HG03103 (cell line): ENCODE measurements at regions not wholly inside any gene's neighbourhood (a gene's known extent, or its start where the extent isn't known, plus 50 kb on each side); places are given as distances from the start of the nearest gene placed in this dataset.

ENCODE experiments used
- ATAC-seq: cut with Tn5 transposase; IDR thresholded peaks from one replicate; pipeline ENCODE4 v1.9.1; 2021; ENCODE audit warnings: low read depth; ENCODE audit not compliant: unreplicated experiment

- ATAC-seq: no peak
These were observed 95.8 kb upstream of the SPATA31C2 start for GRCh38 chr9:88234114-88234513.

- no peak for ATAC-seq
These were observed 94.8 kb upstream of the SPATA31C2 start for GRCh38 chr9:88233091-88233490.

GRCh38 chr9:88230612-88231011 lies 92.3 kb upstream of the SPATA31C2 start:
- ATAC-seq: no peak

GRCh38 chr9:88229434-88229833 lies 91.2 kb upstream of the SPATA31C2 start:
- no peak for ATAC-seq

- ATAC-seq: no peak
These were observed 86.7 kb upstream of the SPATA31C2 start for GRCh38 chr9:88224938-88225337.

- no peak for ATAC-seq
These were observed 82.8 kb upstream of the SPATA31C2 start for GRCh38 chr9:88221105-88221504.

GRCh38 chr9:88220652-88221051 lies 82.4 kb upstream of the SPATA31C2 start:
- ATAC-seq: no peak

- no peak for ATAC-seq
These were observed 81.3 kb upstream of the SPATA31C2 start for GRCh38 chr9:88219601-88220000.

GRCh38 chr9:88218726-88219125 lies 80.5 kb upstream of the SPATA31C2 start:
- ATAC-seq: no peak

GRCh38 chr9:88216126-88216995 lies 78.1 kb upstream of the SPATA31C2 start:
- ATAC-seq: no peak

GRCh38 chr9:88215196-88216125 lies 77.2 kb upstream of the SPATA31C2 start:
- ATAC-seq: no peak

- no peak for ATAC-seq
These were observed 64.0 kb upstream of the SPATA31C2 start for GRCh38 chr9:88202321-88202720.

GRCh38 chr9:88198341-88198807 lies 60.1 kb upstream of the SPATA31C2 start:
- no peak for ATAC-seq

GRCh38 chr9:88197781-88198340 lies 59.6 kb upstream of the SPATA31C2 start:
- ATAC-seq: no peak

- ATAC-seq: no peak
These were observed 58.7 kb upstream of the SPATA31C2 start for GRCh38 chr9:88197016-88197415.

- ATAC-seq: no peak
These were observed 58.0 kb upstream of the SPATA31C2 start for GRCh38 chr9:88196142-88196790.

- ATAC-seq: no peak
These were observed 55.5 kb upstream of the SPATA31C2 start for GRCh38 chr9:88193766-88194165.

- ATAC-seq: no peak
These were observed 53.2 kb upstream of the SPATA31C2 start for GRCh38 chr9:88191456-88191855.

- no peak for ATAC-seq
These were observed 51.1 kb upstream of the SPATA31C2 start for GRCh38 chr9:88189371-88189770.
